Urothelium cell line (cell line): ENCODE measurements at regions not wholly inside any gene's neighbourhood (a gene's known extent, or its start where the extent isn't known, plus 50 kb on each side); places are given as distances from the start of the nearest gene placed in this dataset.
"Not testable (repeated sequence)": the region's sequence is repeated elsewhere in the genome, so short reads cannot be mapped to it uniquely, and the experiment has no call there.

ENCODE experiments used
- DNase-seq: peaks from one replicate; pipeline ENCODE4 v3.0.0; 2011; ENCODE audit warnings: low spot score, mixed read lengths
- FAIRE-seq: peaks from 2 replicates; lab custom pipeline; 2011; peaks lifted over from hg19 to GRCh38; lab: Jason Lieb, UNC

DNA sequence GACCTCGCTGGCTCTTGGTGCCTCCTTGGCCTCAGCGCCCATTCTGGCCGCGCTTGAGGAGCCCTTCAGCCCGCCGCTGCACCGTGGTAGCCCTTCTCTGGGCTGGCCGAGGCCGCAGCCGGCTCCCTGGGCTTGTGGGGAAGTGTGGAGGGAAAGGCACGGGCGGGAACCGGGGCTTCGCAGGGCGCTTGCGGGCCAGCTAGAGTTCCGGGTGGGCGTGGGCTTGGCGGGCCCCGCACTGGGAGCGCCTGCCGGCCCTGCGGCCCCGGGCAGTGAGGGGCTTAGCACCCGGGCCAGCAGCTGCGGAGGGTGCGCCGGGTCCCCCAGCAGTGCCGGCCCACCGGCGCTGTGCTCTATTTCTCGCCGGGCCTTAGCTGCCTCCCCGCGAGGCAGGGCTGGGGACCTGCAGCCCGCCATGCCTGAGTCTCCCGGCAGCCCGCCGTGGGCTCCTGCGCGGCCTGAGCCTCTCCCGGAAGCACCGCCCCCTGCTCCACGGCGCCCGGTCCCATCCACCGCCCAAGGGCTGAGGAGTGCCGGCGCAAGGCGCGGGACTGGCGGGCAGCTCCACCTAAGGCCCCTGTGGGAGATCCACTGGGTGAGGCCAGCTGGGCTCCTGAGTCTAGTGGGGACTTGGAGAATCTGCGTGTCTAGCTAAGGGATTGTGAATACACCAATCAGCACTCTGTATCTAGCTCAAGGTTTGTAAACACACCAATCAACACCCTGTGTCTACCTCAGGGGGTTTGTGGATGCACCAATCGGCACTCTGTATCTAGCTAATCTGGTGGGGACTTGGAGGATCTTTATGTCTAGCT, 141.1 kb downstream of the SLCO4C1 start:
- DNase-seq, result not testable (repeated sequence)

GRCh38 chr5:102154291-102154690, 141.8 kb downstream of the SLCO4C1 start:
- no peak for FAIRE-seq
- no peak for DNase-seq

More for the DNA sequence above, 141.1 kb downstream of the SLCO4C1 start:
- not testable (repeated sequence) for FAIRE-seq

- DNase-seq (peak; percentile 22), FAIRE-seq (no peak)
Measured at GRCh38 chr5:102153003-102153759, 142.9 kb downstream of the SLCO4C1 start.

GRCh38 chr5:102139029-102139428, 157.1 kb downstream of the SLCO4C1 start:
- no peak for FAIRE-seq
- no peak for DNase-seq

DNA sequence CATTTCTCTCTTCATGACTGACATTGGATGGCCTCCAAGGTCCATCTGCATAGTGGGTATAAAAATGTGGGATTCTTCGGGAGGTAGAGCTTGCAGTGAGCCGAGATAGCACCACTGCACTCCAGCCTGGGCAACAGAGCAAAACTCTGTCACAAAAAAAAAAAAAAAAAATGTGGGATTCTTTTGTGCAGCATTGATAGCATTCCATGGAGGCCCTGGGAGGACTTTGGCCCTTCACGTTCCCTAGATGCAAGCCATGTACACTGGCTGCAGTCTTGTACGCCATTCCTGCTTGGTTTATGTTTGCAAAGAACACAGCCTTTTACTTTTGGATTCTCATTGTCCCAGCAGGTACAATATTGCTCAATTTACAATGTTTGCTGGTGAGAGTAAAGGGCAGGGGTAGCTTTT, 157.8 kb downstream of the SLCO4C1 start:
- FAIRE-seq, result no peak

DNA sequence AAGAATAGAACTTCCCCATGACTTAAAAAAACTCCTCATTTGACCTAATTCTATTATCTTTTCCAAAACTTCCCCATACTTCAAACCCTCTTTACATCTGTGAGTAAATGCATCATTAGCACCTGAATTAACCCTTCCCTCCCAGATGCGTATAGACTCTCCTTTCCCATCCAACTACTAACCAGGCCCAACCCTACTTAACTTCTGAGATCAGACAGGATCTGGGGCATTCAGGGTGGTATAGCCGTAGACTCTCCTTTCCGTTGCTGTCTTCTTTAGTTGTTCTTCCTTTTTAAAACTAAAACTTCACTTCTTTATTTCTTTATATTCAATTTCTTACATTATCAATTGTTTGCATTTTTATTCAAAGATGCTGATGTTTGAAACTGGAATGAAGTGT, 165.2 kb downstream of the SLCO4C1 start:
- no peak for FAIRE-seq

More for the DNA sequence above, 157.8 kb downstream of the SLCO4C1 start:
- no peak for DNase-seq

DNA sequence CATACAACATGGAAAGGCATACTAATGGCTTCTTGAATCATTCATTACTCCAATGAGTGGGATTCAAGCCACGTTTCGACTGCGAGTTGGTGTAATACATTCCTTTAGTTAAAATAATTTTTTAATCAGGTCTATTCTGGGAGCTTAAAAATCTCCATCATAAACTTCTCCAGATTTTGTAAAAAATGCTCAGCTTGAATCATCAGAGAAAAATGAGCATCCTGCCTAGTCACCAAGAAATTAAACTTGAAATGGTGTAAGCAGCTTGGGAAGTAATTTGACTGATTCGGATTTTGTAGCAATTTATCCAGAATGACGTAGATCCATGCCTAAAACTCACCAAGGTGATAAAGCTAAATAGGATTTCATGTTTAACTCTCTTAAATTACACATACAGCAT, 165.7 kb downstream of the SLCO4C1 start:
- FAIRE-seq (no peak), DNase-seq (no peak)

More for the DNA sequence above, 165.2 kb downstream of the SLCO4C1 start:
- DNase-seq, result no peak

DNA sequence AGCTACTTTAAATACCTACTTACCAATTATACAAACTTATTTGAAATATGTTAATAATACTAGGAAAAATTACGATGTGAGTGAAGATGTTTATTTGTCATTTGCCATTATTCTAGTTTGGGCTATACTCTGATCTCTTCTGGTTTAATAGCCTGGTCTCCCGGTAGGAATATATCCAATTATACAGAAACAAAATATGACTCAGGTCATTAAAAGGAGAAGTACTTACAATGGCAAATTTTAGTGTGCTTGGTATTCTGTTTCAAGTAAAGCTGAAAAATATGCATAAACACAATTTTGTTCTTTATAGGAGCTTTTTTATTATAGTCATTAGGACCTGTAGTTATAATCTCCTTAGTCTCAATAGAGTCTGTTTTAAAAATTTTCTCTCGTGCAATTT, 176.8 kb downstream of the SLCO4C1 start:
- FAIRE-seq (no peak), DNase-seq (no peak)

DNA sequence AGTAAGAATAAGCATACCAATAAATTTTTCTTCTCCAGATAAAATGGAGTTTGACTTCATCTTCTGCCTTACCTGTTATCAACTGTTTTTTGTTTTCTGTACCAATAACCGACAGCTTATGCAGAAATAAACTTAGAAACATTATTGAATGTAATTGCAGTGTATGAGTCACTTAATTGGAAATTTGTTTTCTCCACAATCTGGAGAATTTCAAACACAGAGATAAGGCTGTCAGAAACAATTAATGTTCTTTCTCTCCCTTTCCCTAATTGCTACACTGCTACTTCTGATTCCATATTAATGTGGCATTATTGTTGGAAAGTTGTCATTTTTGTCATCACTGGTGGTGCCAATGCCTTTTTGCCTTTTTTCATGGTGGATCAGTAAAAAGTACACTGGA, 180.3 kb downstream of the SLCO4C1 start:
- DNase-seq, result no peak
- FAIRE-seq, result no peak

- DNase-seq (no peak), FAIRE-seq (no peak)
Measured at GRCh38 chr5:102114525-102115069, 181.5 kb downstream of the SLCO4C1 start.

DNA sequence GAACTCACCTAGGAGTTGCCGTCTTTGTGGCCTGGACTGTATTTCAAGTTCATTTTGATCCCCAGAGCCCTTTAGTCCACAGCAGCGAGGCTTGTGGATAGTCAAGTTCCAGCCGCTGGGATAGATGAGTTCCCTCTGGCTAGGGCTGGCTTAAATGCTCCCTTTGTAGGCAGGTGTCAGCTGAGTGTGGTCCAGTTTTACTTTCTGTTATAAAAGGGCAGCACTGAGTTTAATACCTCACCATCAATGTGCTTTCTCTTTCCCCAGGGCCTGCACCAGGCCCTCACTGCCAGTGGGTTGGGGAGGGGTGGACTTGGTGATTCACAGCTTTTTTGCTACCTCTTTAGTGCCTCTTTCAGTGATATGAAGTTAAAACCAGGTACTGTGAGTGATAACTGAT, 188.2 kb downstream of the SLCO4C1 start:
- DNase-seq (no peak), FAIRE-seq (no peak)

DNA sequence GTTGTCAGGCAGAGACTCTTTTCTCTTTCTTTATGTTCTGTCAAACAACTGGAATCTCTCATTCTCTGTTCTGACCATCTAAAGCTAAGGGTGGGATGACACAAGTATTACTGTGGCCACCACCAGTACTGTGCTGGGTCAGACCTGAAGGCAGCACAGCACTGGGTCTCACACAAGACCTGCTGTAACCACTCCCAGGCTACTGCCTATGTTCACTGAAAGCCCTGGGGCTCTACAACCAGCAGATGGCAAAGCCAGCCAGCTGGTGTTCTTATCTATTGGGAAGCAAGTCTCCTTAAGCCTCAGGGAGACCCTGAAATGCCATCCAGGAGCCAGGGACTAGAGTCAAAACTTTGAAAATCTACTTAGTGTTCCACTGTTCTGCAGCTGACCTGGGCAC, 189.5 kb downstream of the SLCO4C1 start:
- FAIRE-seq (no peak), DNase-seq (no peak)

DNA sequence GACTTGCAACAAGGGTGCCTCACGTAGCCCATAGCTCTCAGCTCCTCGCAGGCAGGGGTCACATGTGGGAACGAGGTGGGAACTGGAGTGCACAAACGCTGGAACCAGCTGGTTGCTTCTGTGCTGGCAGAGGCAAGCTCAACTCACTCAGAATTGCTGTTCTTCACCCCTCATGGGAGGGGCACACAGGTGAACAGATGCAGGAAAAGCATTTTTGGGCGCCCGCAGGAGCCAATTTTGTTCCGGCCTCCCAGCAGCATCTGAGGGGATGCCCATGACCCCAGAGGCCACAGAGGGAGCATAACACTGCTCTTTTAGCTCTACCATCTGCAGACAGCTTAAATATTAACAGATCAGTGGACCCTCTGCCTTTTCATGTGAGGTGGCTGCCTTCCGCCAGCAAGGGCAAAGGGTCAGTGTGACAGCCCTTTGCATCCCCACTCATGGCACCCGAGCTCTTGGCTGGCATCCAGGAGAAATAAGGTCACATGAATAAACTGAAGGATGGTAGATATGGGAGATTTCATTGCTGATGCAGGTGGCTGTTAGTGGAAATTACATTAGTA, 196.2 kb downstream of the SLCO4C1 start:
- DNase-seq, result no peak
- no peak for FAIRE-seq

DNA sequence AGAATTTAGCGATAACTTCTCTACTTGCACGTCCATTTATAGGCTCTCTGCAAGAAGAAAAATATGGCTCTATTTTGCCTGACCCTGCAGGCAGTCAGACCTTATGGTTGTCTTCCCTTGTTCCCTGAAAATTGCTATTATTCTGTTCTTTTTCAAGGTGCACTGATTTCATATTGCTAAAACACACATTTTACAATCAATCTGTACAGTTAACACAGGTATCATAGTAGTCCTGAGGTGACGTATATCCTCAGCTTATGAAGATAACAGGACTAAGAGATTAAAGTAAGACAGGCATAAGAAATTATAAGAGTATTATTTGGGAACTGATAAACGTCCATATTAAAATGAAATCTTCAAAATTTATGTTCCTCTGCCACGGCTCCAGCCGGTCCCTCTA, 197.0 kb downstream of the SLCO4C1 start:
- not testable (repeated sequence) for DNase-seq, FAIRE-seq

DNA sequence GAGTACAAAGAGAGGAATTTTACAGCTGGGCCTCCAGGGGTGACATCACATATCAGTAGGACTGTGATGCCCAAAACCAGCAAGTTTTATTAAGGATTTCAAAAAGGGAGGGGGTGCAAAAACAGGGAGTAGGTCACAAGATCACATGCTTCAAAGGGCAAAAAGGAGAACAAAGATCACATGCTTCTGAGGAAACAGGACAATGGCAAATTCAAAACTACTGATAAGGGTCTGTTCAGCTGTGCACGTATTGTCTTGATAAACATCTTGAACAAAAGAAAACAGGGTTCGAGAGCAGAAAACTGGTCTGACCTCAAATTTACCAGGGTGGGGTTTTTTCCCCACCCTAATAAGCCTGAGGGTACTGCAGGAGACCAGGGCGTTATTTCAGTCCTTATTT, 197.5 kb downstream of the SLCO4C1 start:
- not testable (repeated sequence) for DNase-seq, FAIRE-seq

DNA sequence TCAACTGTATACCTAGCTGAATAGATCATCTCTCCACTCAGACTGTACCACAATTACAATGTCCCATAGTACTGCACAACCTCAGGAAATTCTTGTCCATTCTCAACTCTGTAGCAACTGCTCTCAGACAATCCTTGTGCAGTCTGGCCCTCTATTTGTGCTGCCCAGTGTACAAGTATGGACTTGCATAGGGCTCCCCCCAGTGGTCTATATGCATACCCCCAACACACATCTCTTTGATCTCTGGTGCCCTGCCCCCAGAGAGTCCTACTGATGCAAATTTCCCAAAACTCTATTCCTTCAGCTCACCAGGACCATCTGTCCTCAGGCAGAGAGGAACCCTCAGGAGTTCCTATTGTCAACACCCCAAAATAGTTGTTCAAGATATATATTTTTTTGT, 205.3 kb downstream of the SLCO4C1 start:
- DNase-seq, result peak; percentile 52
- FAIRE-seq, result no peak

GRCh38 chr5:102089883-102090282, 206.2 kb downstream of the SLCO4C1 start:
- FAIRE-seq, result no peak
- no peak for DNase-seq

GRCh38 chr5:102087906-102088305, 208.2 kb downstream of the SLCO4C1 start:
- FAIRE-seq (no peak), DNase-seq (no peak)

DNA sequence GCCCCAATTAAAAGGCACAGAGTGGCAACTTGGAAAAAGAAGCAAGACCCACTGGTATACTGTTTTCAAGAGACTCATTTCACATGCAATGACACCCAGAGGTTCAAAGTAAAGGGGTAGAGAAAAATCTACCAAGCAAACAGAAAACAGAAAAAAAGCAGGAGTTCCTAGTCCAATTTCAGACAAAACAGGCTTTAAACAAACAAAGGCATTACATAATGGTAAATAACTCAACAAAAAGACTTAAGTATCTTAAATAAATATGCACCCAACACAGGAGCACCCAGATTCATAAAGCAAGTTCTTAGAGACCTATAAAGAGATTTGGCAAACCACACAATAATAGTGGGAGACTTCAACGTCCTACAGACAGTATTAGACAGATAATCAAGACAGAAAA, 215.8 kb downstream of the SLCO4C1 start:
- no peak for DNase-seq
- no peak for FAIRE-seq

DNA sequence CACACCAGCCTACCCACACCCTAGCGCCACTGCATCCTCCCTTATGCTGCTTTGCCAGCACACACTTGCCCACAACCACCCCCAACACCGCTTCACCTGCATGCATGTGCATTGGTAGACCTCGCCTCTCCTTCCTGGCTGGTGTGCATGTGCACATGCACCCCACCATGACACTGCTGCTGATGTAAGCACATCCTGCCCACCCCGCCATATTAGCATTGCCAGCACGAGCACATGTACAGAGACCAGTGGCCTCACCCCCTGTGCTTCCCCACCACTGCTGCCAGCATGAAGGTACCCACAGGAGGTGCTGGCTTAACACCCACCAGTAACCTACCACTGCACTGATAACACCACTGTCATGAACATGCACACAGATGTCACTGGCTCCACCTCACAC, 218.2 kb downstream of the SLCO4C1 start:
- DNase-seq (no peak), FAIRE-seq (no peak)

DNA sequence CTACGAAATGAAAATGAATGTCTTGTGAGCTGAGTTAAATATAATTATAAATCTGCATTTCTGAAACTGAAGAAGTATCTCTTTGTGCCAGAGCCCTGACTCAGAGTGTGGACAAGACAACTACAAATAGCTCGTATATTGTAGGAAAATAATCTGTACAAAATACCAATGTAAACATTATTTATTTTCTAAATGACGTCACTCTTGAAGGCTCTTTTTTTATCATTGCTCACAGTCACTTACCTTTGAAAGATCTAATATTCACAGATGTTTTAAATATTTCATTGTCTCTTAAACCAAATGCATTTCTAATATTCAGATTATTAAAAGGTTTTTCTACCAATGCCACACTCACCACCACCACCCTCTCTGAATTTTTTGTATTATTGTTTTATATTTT, 226.1 kb downstream of the SLCO4C1 start:
- DNase-seq (no peak), FAIRE-seq (no peak)
